ENCODE measurements at regions not wholly inside any gene's neighbourhood (a gene's known extent, or its start where the extent isn't known, plus 50 kb on each side); places are given as distances from the start of the nearest gene placed in this dataset.

DNA sequence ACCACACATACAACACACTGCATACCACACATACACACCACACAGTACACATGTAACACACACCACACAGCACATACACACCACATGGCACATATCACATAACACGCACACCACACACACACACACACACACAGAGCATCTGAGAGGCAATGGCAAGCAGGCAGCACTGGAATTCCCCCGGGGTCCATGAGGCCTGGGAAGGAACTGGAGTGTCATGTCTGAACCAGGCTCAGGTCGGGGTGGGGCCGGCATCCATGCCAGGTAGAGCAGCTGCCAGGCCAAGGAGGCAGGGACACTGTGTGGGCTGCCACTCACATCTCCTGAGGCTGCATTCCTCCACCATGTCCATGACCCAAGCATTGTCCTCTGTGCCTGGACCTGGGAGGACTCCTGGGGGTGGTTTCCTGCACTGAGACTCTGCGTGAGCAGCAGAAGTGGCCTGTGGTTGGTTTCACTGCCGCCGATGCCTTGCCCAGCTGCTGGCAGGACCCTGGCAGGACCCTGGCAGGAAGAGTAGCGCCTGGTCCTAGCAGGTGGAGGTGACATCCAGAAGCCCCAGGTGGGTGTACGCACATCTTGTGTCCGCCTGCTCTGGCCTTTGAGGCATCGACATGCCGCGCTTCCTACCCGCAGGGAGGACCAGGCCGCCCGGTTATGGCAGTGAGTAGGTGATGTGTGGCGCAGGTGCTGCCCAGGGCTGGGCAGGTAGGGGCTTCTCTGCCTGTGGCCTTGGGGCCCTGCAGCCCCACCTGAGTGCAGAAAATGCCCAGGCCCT lies 1280.4 kb downstream of the TBC1D22A start:
- DNase-seq: no peak

- DNase-seq: no peak
Observed at GRCh38 chr22:48039326-48039725, 1276.9 kb downstream of the TBC1D22A start.

- no peak for DNase-seq
Observed at GRCh38 chr22:48037618-48038017, 1275.2 kb downstream of the TBC1D22A start.

GRCh38 chr22:48035897-48036296 lies 1273.4 kb downstream of the TBC1D22A start:
- DNase-seq: no peak

GRCh38 chr22:48031589-48031988 lies 1269.1 kb downstream of the TBC1D22A start:
- no peak for DNase-seq

DNA sequence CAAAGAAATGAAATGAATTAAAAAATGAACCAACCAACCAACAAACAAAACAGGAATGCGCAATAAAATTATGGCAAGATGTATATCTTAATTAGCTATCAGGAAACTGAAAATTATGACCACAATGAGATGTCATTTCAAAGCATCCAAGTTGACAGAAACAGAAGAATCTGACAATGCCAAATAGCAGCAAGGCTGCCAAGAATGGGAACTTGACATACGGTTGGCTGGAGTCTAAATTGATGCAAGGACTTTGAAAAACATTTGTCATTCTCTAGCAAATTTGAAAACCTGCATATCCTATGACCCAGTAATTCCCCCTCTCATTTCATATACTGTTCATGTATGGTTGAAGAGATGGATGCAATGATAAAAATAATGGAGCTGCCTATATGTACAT lies 1262.6 kb downstream of the TBC1D22A start:
- no peak for DNase-seq

DNA sequence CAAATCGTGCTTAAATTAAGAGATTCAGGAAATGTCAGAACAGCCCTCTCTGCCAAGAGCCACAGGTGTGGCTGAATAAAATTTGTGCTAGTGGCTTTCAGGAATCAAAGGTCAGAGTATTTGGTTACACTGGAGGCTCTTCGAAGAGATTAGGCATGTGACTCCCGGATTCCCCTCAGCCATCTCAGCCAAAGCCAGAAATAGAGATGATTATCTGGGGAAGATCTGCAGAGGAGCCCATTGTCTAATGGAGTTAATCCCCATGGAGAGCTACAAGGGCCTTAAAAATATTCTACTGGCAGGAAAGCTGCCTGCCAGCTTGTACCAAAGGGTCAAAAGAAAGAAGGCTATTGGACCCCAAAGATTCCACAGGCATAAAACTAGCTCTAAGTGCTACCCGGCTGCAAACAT lies 1259.5 kb downstream of the TBC1D22A start:
- no peak for DNase-seq

DNA sequence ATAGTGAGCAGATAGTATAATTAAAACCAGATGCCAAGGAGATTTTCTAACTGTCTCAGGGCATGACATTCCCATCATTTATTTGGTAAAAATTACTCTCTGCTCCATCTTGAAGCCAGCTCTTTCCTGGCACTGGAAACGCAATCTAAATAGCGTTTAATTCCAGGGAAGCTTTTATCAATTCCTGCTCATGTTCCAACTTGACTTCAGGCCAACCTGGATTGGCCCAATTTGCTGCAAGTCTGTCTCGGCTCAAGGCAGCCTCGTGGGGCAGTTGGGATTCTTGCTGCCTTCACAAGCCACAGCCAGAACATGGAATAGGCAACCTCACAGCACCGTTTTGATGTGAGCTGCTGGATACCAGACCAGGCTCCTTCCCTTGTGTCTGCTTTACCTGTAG lies 1255.9 kb downstream of the TBC1D22A start:
- no peak for DNase-seq

GRCh38 chr22:48015701-48016100 lies 1253.3 kb downstream of the TBC1D22A start:
- DNase-seq: no peak

DNA sequence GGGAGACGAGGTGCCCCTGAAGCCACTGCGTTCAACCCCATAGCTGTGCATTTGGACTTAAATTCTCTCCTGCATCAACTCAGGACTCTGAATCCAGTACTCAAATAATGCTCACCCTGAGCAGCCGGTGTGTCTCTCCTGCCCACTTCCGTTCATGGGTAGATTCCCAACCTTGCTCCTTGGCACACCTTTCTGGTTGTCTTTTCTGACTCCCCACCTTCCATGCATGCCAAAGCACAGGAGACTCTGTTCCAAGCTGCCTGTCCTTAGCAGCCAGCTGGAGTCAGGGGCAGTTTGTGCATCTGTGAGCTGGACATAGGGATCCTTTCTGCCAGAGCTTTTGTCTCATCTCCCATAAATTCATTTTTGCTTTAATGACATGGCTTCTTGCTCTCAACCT lies 1242.5 kb downstream of the TBC1D22A start:
- no peak for DNase-seq

GRCh38 chr22:48004038-48004437 lies 1241.6 kb downstream of the TBC1D22A start:
- DNase-seq: no peak

DNA sequence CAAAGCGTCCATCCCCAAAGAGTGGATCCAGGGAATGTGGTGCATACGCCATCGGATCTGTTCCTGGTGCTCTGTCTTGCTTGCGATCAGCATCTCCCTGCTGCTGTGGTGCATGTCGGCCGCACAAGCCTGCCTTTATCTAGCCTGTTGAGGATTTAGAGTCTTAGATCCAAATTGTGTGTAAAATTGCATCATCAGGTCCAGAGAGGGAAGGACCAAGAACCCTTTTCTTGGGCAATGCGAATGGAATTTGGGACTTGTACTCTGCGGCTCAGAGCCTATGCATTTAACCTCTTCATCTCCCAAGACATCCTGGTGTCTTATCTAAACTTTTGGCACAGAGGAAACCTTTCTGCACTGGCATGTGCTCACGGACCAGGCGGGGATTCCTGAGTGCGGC lies 1238.7 kb downstream of the TBC1D22A start:
- no peak for DNase-seq

- DNase-seq: no peak
Observed at GRCh38 chr22:47997612-47998011, 1235.2 kb downstream of the TBC1D22A start.

- no peak for DNase-seq
Observed at GRCh38 chr22:47997052-47997590, 1234.7 kb downstream of the TBC1D22A start.

GRCh38 chr22:47996446-47996857 lies 1234.0 kb downstream of the TBC1D22A start:
- no peak for DNase-seq

DNA sequence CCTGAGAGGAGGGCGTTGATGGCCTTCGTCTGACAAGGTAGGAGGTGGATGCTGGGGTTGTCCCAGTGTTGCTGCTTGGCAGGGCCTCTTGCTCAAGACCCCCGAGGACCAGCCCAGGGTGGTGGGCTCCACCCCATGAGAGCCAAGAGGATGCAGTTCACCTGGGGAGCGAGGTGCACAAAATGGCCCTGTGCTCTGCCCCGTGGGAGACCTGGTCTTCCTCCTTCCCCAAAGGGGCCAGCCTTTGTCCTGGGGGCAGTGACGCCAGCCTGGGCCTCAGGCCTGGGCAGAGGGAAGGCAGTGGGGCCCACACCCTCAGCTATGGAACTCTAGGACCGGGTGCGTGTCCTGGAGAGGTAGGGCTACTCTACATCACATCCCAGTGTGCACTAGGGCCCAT lies 1233.3 kb downstream of the TBC1D22A start:
- DNase-seq: no peak

DNA sequence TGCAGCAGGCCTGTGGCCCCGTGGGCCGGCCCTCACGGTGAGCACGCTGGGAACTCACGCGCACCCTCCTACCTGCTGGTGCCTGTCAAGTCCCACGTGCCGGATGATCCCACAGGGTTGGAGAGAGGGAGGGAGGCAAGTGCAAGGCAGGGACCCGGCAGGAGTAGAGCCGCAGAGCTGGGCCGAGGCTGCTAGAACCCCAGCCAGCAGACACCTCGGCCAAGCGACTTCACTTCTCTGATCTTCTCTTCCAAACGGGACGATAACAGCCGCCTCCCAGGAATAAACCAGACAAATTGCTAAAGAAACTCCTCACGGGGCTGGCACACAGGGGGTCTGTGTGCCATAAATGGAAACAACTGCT lies 1232.8 kb downstream of the TBC1D22A start:
- DNase-seq: no peak

- DNase-seq: no peak
Observed at GRCh38 chr22:47994601-47995263, 1232.3 kb downstream of the TBC1D22A start.

DNA sequence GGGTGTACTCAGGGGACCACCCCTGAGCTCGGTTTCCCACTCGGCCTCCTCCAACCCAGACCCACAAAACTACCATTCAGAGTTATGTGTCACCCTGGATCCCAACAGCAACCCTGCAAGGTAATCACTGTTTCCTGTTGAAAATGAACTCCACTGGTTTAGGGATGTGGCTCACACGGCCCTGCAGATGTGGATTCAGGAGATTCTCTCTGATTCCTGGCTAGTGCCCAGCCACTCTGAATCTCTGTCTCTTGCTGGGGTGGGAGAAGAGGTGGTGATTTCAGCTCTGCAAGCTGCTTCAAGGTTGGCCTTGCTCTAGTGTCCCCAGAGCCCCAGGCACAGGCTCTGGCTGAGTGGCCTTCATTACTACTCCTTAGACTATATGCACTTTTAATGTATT lies 1231.6 kb downstream of the TBC1D22A start:
- no peak for DNase-seq

DNA sequence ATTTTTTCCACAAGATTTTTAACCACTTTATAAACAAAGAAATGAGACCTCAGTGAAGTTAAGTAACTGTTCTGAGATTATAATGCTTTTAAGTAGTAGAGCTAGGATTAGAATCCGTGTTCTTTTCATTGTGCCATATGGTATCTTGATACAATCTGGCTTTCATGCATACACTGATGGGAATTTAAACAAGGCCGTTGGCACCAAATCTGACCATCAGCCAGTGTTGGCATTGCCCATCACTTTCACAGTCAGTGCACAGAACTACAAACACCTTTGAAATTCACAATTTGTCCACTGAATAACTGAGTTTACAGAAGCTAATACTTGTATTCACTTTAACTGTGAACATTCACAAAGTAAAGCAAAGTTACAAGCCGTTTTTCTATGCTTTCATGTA lies 1228.0 kb downstream of the TBC1D22A start:
- no peak for DNase-seq

DNA sequence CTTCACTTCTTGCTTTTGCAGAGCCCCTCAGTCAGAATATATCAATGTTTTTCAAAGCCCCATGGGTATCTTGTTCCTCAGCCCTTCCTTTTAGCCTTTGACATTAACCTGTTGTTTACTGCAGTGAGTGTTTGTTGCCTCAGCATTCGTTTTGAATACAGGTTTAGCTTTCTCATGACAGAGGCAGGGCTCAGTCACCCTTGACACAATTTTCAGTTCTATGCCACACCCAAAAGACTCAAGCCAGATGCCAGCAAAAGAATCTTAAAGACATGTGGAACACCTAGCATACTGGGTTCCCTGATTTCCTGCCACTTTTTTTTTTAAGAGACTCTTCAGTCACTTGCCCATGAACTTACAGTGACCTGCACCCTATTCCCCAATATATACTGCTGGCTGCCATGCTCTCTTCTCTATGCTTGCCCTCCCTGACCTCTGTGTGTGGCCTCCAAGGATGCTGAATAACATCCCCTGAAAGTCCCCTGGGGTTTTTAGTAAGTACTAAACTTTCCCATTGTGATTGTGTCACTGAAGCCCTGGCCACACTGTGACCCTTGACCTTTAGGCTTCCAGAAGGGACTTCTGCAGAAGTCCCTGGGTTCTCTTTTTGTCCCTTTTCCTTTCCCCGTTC lies 1225.5 kb downstream of the TBC1D22A start:
- DNase-seq: no peak

DNA sequence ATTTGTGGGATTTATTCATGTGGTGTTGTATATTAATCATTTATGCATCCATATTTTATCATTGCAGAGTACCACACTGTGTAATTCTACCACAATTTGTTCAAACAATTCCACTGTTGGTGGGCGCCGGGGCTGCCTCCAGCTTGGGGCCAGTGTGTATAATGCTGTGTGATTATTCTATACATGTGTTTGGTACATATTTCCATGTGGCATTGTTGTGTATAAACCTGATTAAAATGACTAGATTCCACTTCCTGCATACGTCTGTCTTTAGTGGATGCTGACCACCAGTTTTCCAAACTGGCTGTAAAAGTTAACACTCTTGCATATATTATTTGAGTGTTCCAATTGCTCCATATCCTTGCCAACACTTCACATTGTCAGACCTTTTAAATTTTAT lies 1213.8 kb downstream of the TBC1D22A start:
- no peak for DNase-seq

- no peak for DNase-seq
Observed at GRCh38 chr22:47967831-47968230, 1205.4 kb downstream of the TBC1D22A start.

GRCh38 chr22:47966316-47966715 lies 1203.9 kb downstream of the TBC1D22A start:
- no peak for DNase-seq
